ENCODE measurements at regions not wholly inside any gene's neighbourhood (a gene's known extent, or its start where the extent isn't known, plus 50 kb on each side); places are given as distances from the start of the nearest gene placed in this dataset.

- no peak for TF ChIP-seq USF2 (CRISPR knock-in tag; IDR thresholded peaks at IDR 0.05)
- TF ChIP-seq, protein P1, sequence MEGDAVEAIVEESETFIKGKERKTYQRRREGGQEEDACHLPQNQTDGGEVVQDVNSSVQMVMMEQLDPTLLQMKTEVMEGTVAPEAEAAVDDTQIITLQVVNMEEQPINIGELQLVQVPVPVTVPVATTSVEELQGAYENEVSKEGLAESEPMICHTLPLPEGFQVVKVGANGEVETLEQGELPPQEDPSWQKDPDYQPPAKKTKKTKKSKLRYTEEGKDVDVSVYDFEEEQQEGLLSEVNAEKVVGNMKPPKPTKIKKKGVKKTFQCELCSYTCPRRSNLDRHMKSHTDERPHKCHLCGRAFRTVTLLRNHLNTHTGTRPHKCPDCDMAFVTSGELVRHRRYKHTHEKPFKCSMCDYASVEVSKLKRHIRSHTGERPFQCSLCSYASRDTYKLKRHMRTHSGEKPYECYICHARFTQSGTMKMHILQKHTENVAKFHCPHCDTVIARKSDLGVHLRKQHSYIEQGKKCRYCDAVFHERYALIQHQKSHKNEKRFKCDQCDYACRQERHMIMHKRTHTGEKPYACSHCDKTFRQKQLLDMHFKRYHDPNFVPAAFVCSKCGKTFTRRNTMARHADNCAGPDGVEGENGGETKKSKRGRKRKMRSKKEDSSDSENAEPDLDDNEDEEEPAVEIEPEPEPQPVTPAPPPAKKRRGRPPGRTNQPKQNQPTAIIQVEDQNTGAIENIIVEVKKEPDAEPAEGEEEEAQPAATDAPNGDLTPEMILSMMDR (IDR thresholded peaks at IDR 0.05), result no peak
- TF ChIP-seq NFYB (CRISPR knock-in tag; conservative IDR thresholded peaks at IDR 0.05; ENCODE audit: low read depth), result no peak
- TF ChIP-seq FOXJ3 (CRISPR knock-in tag; IDR thresholded peaks at IDR 0.05; ENCODE audit: borderline replicate concordance), result no peak
- TF ChIP-seq CDX4 (CRISPR knock-in tag; IDR thresholded peaks at IDR 0.05; ENCODE audit: borderline replicate concordance), result no peak
Measured at GRCh38 chr5:13998254-13998653, 53.8 kb upstream of the DNAH5 start.

All from WTC11 (cell line).